Lung (tissue), 11 donors: ENCODE measurements at regions not wholly inside any gene's neighbourhood (a gene's known extent, or its start where the extent isn't known, plus 50 kb on each side); places are given as distances from the start of the nearest gene placed in this dataset.

Source experiments
- ATAC-seq: fragments of 200-7000 bp; cut with Tn5 transposase; one replicate; pipeline ENCODE4 v1.9.1; 2020; ENCODE audit warnings: moderate number of reproducible peaks; ENCODE audit not compliant: insufficient read depth, low FRiP score
- DNase-seq, 3 donors: peaks; one replicate each; pipeline ENCODE4 v3.0.0-alpha.2; 2013 to 2017
- H3K27ac ChIP-seq, 2 donors: one replicate each; pipeline ENCODE4 v1.5.1; 2013; ENCODE audit warnings: mild to moderate bottlenecking in 2 of 2, moderate library complexity in 2 of 2, control low read depth in 1 of 2, inconsistent platforms in 1 of 2, low read depth in 1 of 2, low read length in 1 of 2
- H3K27me3 ChIP-seq, 3 donors: one replicate each; pipeline ENCODE4 v1.5.1; 2013; ENCODE audit warnings: low read length in 2 of 3; ENCODE audit not compliant: control insufficient read depth in 3 of 3, insufficient read depth in 3 of 3
- H3K36me3 ChIP-seq, 4 donors: one replicate each; pipeline ENCODE4 v1.5.1; 2013; ENCODE audit warnings: low read length in 4 of 4, mild to moderate bottlenecking in 1 of 4, moderate library complexity in 1 of 4; ENCODE audit not compliant: control insufficient read depth in 4 of 4, insufficient read depth in 4 of 4
- H3K4me1 ChIP-seq, 5 donors: one replicate each; pipeline ENCODE4 v1.5.1; 2013; ENCODE audit warnings: low read length in 5 of 5, mild to moderate bottlenecking in 2 of 5, moderate library complexity in 1 of 5; ENCODE audit not compliant: control insufficient read depth in 5 of 5, insufficient read depth in 5 of 5
- H3K4me3 ChIP-seq: one replicate; pipeline ENCODE4 v1.5.1; 2013; ENCODE audit warnings: mild to moderate bottlenecking, control low read depth, moderate library complexity
- H3K9ac ChIP-seq, 2 donors: one replicate each; pipeline ENCODE4 v1.5.1; 2013; ENCODE audit warnings: low read length in 2 of 2, control low read depth in 1 of 2; ENCODE audit not compliant: insufficient read depth in 1 of 2
- H3K9me3 ChIP-seq, 4 donors: one replicate each; pipeline ENCODE4 v1.5.1; 2013; ENCODE audit warnings: low read length in 3 of 4, mild to moderate bottlenecking in 1 of 4, moderate library complexity in 1 of 4; ENCODE audit not compliant: control insufficient read depth in 4 of 4, insufficient read depth in 3 of 4
- CTCF ChIP-seq: IDR thresholded peaks from 2 replicates; pipeline ENCODE4 v1.5.1; 2012; ENCODE audit warnings: mild to moderate bottlenecking; ENCODE audit errors: control extremely low read depth, extremely low read depth
- WGBS, 2 donors: extraction: QIAGEN DNeasy Blood & Tissue Kit; methylation state at CpG; one replicate each; pipeline ENCODE4 v1.1.7; 2013; 5-methylcytosine and 5-hydroxymethylcytosine counted together
- donor health status: control.
- donor health status: control.
- donor health status: Bipolar disorder and iron deficiency.
- donor health status: healthy.
- donor health status: DM: yes; HTN: yes; CAD: no.

- Histone ChIP-seq H3K4me1 (no peaks in the 10 kb centered on the region), H3K27me3 (no peaks in the 10 kb centered on the region), H3K36me3 (no peaks in the 10 kb centered on the region), H3K9ac (no peak overlapping the region), H3K27ac (no peak overlapping the region), H3K9me3 (peaks cover 0 to 6% (median 0%) of the 10 kb centered on the region in 4 donors), H3K4me3 (no peak overlapping the region)
- 86 to 92% methylated on average over 2 of the region's 2 CpGs for WGBS, 2 donors
- no peak for TF ChIP-seq CTCF
- ATAC-seq (no peak), DNase-seq (no peak)
These were observed 196.4 kb downstream of the NOL4 start for GRCh38 chr18:34028324-34028723.

GRCh38 chr18:34025191-34025801 lies 199.4 kb downstream of the NOL4 start:
- Histone ChIP-seq H3K9ac (no peak overlapping the region), H3K4me3 (no peak overlapping the region), H3K9me3 (no peaks in the 10 kb centered on the region), H3K36me3 (no peaks in the 10 kb centered on the region), H3K4me1 (peaks cover 0 to 3% (median 0%) of the 10 kb centered on the region in 5 donors), H3K27ac (no peak overlapping the region), H3K27me3 (no peaks in the 10 kb centered on the region)
- WGBS, 2 donors, result 93 to 97% methylated on average over 1 of the region's 1 CpG
- ATAC-seq, result no peak
- TF ChIP-seq CTCF, result no peak
- DNase-seq, result no peak

DNA sequence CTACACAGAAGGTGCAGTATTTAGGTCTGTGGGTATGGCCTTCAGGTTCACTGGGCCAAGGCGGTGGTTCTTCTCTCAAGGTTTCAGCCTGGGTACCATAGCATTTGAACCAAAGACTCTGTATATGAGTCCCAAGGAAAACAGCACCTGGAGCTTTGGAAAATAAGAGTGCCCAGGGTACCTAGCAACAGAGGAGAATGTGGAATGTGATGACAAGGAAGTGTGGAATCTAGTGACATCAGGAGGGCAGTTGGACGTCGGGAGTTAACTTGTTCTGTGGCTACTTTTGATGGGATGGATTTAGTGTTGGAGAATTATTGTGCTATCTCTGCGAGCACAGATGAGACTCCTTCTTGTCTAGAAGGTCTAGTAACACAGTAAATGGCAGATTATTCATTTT lies 201.2 kb downstream of the NOL4 start:
- TF ChIP-seq CTCF, result no peak
- WGBS, 2 donors, result 68 to 77% methylated on average over 4 of the region's 4 CpGs
- peaks cover 0 to 3% (median 0%) of the 10 kb centered on the region in 5 donors for H3K4me1 ChIP-seq
- ATAC-seq (no peak), DNase-seq (no peak)
- H3K9ac ChIP-seq, result no peak overlapping the region
- no peak overlapping the region for H3K27ac ChIP-seq
- H3K4me3 ChIP-seq, result no peak overlapping the region
- H3K9me3 ChIP-seq, result no peaks in the 10 kb centered on the region
- H3K27me3 ChIP-seq, result no peaks in the 10 kb centered on the region
- H3K36me3 ChIP-seq, result no peaks in the 10 kb centered on the region

- H3K27ac ChIP-seq, result no peak overlapping the region
- no peaks in the 10 kb centered on the region for H3K9me3 ChIP-seq
- H3K4me3 ChIP-seq, result no peak overlapping the region
- ATAC-seq (no peak), DNase-seq (peak in 1 of 3 donors; percentile 2)
- H3K4me1 ChIP-seq, result peaks cover 0 to 3% (median 0%) of the 10 kb centered on the region in 5 donors
- TF ChIP-seq CTCF, result no peak
- H3K9ac ChIP-seq, result no peak overlapping the region
- WGBS, 2 donors, result 79 to 85% methylated on average over 1 of the region's 1 CpG
- H3K27me3 ChIP-seq, result no peaks in the 10 kb centered on the region
- no peaks in the 10 kb centered on the region for H3K36me3 ChIP-seq
These were observed 206.4 kb downstream of the NOL4 start for GRCh38 chr18:34018336-34018735.
